Heart right ventricle (tissue), 16 donors: ENCODE measurements at regions not wholly inside any gene's neighbourhood (a gene's known extent, or its start where the extent isn't known, plus 50 kb on each side); places are given as distances from the start of the nearest gene placed in this dataset.

Experiments
- ATAC-seq, 8 donors: fragments of 200-7000 bp; cut with Tn5 transposase; one replicate each; pipeline ENCODE4 v1.9.1; 2020; ENCODE audit warnings: mild to moderate bottlenecking in 8 of 8, moderate library complexity in 8 of 8, moderate number of reproducible peaks in 1 of 8
- DNase-seq, 2 donors: peaks; one replicate each; pipeline ENCODE4 v3.0.0-alpha.2; 2020
- H3K27ac ChIP-seq, 10 donors: fragments of 200-600 bp; sonication (generic) in 2 of 10; one replicate each; pipeline versions ENCODE4 v1.5.0 to v1.8.0; 2020 to 2022; ENCODE audit warnings: mild to moderate bottlenecking in 3 of 10
- H3K27me3 ChIP-seq, 7 donors: fragments of 200-600 bp; one replicate each; pipeline ENCODE4 v1.8.0; 2021 to 2022; ENCODE audit warnings: mild to moderate bottlenecking in 2 of 7
- H3K36me3 ChIP-seq, 9 donors: fragments of 200-600 bp; sonication (generic) in 1 of 9; one replicate each; pipeline versions ENCODE4 v1.5.0 to v1.8.0; 2020 to 2022; ENCODE audit warnings: mild to moderate bottlenecking in 2 of 9
- H3K4me1 ChIP-seq, 9 donors: fragments of 200-600 bp; sonication (generic) in 1 of 9; one replicate each; pipeline versions ENCODE4 v1.5.0 to v1.8.0; 2020 to 2022; ENCODE audit warnings: mild to moderate bottlenecking in 4 of 9
- H3K4me3 ChIP-seq, 10 donors: fragments of 200-600 bp; sonication (generic) in 2 of 10; one replicate each; pipeline versions ENCODE4 v1.5.0 to v1.8.0; 2020 to 2022; ENCODE audit warnings: mild to moderate bottlenecking in 7 of 10, moderate library complexity in 2 of 10
- H3K9me3 ChIP-seq, 11 donors: fragments of 200-600 bp in 10 of 11; sonication (generic) in 2 of 11; one replicate each; pipeline versions ENCODE4 v1.5.0 to v1.8.0; 2013 to 2022; ENCODE audit warnings: mild to moderate bottlenecking in 2 of 11, control low read depth in 1 of 11, moderate library complexity in 1 of 11
- WGBS, 2 donors: extraction: QIAGEN DNeasy Blood & Tissue Kit; methylation state at CpG; one replicate each; pipeline ENCODE4 v1.1.7; 2013; ENCODE audit warnings: inconsistent platforms in 1 of 2; 5-methylcytosine and 5-hydroxymethylcytosine counted together
- intact Hi-C, 10 donors: fragments of 100-400 bp; cut with DNase I; formaldehyde crosslinking; loops; one replicate each; pipeline versions ENCODE4 v1.11.1 to v1.14.2; 2022
- TF ChIP-seq, protein P1 (sequence below), 9 donors: fragments of 200-600 bp; sonication (generic) in 2 of 9; IDR thresholded peaks; one replicate each; pipeline versions ENCODE4 v1.5.0 to v1.8.0; 2021 to 2022; ENCODE audit warnings: antibody characterized with exemption in 9 of 9, mild to moderate bottlenecking in 5 of 9, moderate library complexity in 1 of 9
- donor health status: Arrhythmogenic right ventricular cardiomyopathy.
- donor health status: ischemic (EF 13 %, LVEDD 7.1; RV severe dilation, severe dysfunction).
- donor health status: healthy with polysubstance abuse.
- donor health status: DM: no; HTN: yes; CAD: no.
- donor health status: DM: no; HTN: no; CAD: no.
- donor health status: ischemic (EF 25% LVEDD 6.9; RV normal size, moderate dysfunction).
- donor health status: ischemic (EF 25% LVEDD 5.7; RV mildly dilated, moderate dysfunction).
- donor health status: healthy.
- donor health status: DM: yes; HTN: yes; CAD: no.
- donor health status: Ischemic cardiomyopathy.
- donor health status: ischemic (EF 35%, LVEDD 5.7; RV mildly dilated, moderate dysfunction).
- donor health status: nonischemic (EF 11% LVEDD 7.7; RV severe dilation, severe dysfunction).
- donor health status: DM: yes; HTN: yes; CAD: no.
- donor health status: PGD.
- donor health status: ischemic (EF 29% LVEDD 5.4; RV normal size, mild dysfunction).
- donor health status: nonischemic (EF 23%, LVEDD 6.1; RV moderate dilation, normal function).

DNA sequence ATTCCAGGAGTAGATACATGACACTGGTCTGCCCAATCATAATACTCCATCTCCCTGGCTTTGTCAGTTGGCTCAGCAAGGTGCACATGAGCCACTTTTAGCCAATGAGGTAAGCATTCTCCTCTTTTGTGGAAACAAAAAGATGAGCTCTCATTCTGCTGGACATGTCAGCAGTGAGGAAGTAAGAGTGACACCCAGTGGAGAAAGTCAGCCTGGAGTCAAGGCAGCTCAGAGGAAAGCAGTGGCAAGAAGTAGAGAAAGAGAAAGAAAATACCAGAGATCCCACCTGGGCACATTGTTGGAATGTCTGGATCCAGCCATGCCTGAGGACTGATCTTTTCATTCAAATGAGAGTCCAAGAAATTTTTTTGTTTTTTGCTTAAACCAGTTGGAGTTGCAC lies 496.9 kb upstream of the C16orf82 start:
- no peaks in the 10 kb centered on the region for H3K36me3 ChIP-seq
- no peaks in the 10 kb centered on the region for H3K4me1 ChIP-seq
- no peak overlapping the region for H3K27ac ChIP-seq
- peaks cover 0 to 32% (median 0%) of the 10 kb centered on the region in 7 donors for H3K27me3 ChIP-seq
- ATAC-seq (no peak), DNase-seq (peak in 1 of 2 donors; percentile 5)
- H3K9me3 ChIP-seq = peaks cover 0 to 3% (median 0%) of the 10 kb centered on the region in 11 donors
- intact Hi-C loops = loop anchor here in 1 of 10 donors (10.0 kb wide), 2 partner anchors 65 to 735 kb away; no protein-coding TSS in a partner anchor
- H3K4me3 ChIP-seq = no peak overlapping the region
- TF ChIP-seq, protein P1, sequence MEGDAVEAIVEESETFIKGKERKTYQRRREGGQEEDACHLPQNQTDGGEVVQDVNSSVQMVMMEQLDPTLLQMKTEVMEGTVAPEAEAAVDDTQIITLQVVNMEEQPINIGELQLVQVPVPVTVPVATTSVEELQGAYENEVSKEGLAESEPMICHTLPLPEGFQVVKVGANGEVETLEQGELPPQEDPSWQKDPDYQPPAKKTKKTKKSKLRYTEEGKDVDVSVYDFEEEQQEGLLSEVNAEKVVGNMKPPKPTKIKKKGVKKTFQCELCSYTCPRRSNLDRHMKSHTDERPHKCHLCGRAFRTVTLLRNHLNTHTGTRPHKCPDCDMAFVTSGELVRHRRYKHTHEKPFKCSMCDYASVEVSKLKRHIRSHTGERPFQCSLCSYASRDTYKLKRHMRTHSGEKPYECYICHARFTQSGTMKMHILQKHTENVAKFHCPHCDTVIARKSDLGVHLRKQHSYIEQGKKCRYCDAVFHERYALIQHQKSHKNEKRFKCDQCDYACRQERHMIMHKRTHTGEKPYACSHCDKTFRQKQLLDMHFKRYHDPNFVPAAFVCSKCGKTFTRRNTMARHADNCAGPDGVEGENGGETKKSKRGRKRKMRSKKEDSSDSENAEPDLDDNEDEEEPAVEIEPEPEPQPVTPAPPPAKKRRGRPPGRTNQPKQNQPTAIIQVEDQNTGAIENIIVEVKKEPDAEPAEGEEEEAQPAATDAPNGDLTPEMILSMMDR (IDR thresholded peaks at IDR 0.05) = peak in 7 of 9 donors; percentile 28 to 57 (median 30)

DNA sequence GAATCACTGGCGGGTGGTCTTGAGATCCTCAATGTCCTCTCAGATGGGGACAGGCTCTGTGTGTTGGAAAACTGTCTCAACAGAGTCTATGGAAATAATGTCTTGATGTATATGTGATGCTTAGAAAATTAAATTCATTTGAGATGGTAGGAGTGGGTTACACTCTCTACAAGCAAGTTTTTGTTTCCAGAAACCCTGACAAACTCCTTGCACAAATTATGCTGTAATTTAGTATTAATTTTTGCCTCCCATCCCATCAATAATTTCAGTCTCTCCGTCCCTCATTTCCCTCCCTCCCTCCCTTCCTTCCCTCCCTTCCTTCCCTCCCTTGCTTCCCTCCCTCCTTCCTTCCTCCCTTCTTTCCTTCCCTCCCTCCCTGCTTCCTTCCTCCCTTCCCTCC lies 488.0 kb upstream of the C16orf82 start:
- no peak overlapping the region for H3K4me3 ChIP-seq
- peaks cover 0 to 7% (median 0%) of the 10 kb centered on the region in 7 donors for H3K27me3 ChIP-seq
- ATAC-seq (no peak), DNase-seq (no peak)
- TF ChIP-seq, protein P1 (IDR thresholded peaks at IDR 0.05) = no peak
- peaks cover 0 to 2% (median 0%) of the 10 kb centered on the region in 11 donors for H3K9me3 ChIP-seq
- 64 to 70% methylated on average over 2 of the region's 2 CpGs for WGBS, 2 donors
- no peak overlapping the region for H3K27ac ChIP-seq
- no peaks in the 10 kb centered on the region for H3K4me1 ChIP-seq
- intact Hi-C loops = loop anchor here in 1 of 10 donors (10.0 kb wide), 2 partner anchors 56 to 744 kb away; no protein-coding TSS in a partner anchor
- H3K36me3 ChIP-seq = no peaks in the 10 kb centered on the region

DNA sequence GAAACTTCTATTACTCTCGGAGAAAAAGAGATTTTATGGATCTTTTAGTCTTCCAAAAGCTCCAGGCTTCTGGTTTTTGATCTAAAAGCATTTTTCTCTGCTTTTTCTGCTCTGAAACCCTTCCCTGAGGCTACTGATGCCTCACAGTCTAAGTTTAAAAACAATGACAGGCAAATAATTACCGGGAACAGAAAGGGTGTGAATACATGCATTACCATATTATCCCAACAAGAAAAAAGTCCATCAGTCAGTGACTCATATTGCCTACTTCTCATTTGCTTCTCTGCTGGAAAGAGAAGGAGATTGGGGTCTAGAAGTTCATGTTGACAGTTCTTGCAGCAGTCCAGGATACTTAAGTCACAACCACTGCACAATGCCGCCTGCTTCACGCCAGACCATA lies 482.9 kb upstream of the C16orf82 start:
- no peak for ATAC-seq
- TF ChIP-seq, protein P1 (IDR thresholded peaks at IDR 0.05) = no peak

DNA sequence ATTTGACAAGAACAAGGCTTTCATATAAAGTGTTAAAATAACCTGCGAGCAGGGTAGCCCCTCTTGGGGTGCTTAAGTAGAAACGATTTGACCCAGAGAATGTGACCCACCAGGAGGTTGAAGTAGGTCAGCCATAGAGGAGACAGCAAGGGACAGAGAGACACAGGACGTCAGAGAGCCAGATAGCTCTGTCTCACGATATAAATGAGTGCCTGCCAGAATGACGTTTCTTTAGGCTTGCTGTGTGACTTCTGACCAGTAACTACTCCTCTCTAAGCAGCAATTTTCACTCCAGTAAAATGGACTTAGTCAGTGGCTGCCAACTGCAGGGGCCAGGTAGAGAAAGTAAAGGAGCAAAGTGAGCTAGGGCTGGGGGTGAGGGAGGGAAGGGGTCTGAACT lies 473.0 kb upstream of the C16orf82 start:
- no peak for DNase-seq
- intact Hi-C loops = no loop called here

More for the DNA sequence above, 482.9 kb upstream of the C16orf82 start:
- Histone ChIP-seq H3K27ac (no peak overlapping the region), H3K4me1 (no peaks in the 10 kb centered on the region), H3K27me3 (peaks cover 0 to 9% (median 0%) of the 10 kb centered on the region in 7 donors), H3K36me3 (no peaks in the 10 kb centered on the region), H3K9me3 (peaks cover 0 to 13% (median 0%) of the 10 kb centered on the region in 11 donors), H3K4me3 (no peak overlapping the region)
- no peak for DNase-seq
- WGBS, 2 donors = 80 to 81% methylated on average over 4 of the region's 4 CpGs
- intact Hi-C loops = loop anchor here in 1 of 10 donors (10.0 kb wide), 1 partner anchor 1309 kb away; no protein-coding TSS in a partner anchor

More for the DNA sequence above, 473.0 kb upstream of the C16orf82 start:
- WGBS, 2 donors = 27 to 35% methylated on average over 5 of the region's 5 CpGs
- no peak overlapping the region for H3K4me3 ChIP-seq
- no peaks in the 10 kb centered on the region for H3K9me3 ChIP-seq
- no peak overlapping the region for H3K27ac ChIP-seq
- no peaks in the 10 kb centered on the region for H3K36me3 ChIP-seq
- TF ChIP-seq, protein P1 (IDR thresholded peaks at IDR 0.05) = no peak
- ATAC-seq = no peak
- peaks cover 0 to 21% (median 0%) of the 10 kb centered on the region in 7 donors for H3K27me3 ChIP-seq
- no peaks in the 10 kb centered on the region for H3K4me1 ChIP-seq
